ENCODE measurements at regions not wholly inside any gene's neighbourhood (a gene's known extent, or its start where the extent isn't known, plus 50 kb on each side); places are given as distances from the start of the nearest gene placed in this dataset.

DNA sequence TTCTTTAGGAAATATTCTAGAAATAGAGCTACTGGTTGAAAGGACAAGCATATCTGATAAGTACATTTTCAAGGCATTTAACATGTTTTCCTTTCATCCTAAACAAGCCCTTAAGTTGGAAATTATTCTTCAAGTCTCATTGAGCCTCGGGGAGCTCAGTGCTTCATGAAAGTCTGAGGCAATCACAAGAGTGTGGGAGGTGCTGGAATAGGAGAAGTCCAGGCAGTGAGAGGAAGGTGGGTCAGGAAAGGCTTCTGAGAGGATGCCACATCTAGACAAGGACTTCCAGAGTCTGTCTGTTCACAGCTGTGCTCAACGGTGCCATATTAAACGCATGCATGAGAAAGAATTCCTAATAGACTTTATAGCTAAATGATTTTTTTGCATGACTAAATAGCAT is 69.8 kb downstream of the CD83 start:
- Histone ChIP-seq H3K4me3 (no peak overlapping the region), H3K4me1 (no peaks in the 10 kb centered on the region), H3K36me3 (no peaks in the 10 kb centered on the region), H3K27me3 (no peaks in the 10 kb centered on the region), H3K27ac (no peak overlapping the region), H3K9me3 (no peaks in the 10 kb centered on the region)
- TF ChIP-seq CTCF (IDR thresholded peaks at IDR 0.05) (no peak), POLR2A (IDR thresholded peaks at IDR 0.05) (no peak), POLR2AphosphoS5 (IDR thresholded peaks at IDR 0.05) (no peak), EP300 (IDR thresholded peaks at IDR 0.05) (no peak)
- no peak for DNase-seq
- intact Hi-C loops (cut with DNase I): no loop called here
- WGBS, 2 donors: 87 to 89% methylated on average over 3 of the region's 3 CpGs

DNA sequence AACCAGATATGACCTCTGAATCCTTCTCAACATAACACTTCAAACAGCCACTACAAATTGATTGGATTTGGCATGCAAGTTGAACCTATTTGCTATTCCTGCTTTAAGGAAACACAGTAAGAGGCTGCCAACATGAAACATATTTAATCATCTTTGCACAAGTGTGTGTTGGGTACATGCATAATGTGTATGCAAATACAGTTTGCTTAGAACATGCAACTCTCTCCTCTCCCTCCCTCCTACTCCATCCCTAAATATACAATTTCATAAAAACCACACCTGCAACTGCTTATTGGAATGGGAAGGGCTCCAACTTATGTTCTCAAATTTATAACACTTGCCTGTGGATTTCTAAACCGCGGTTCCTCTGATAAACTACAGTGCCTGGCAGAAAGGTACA is 71.5 kb downstream of the CD83 start:
- no peak for DNase-seq
- H3K4me1 ChIP-seq: no peaks in the 10 kb centered on the region
- H3K9me3 ChIP-seq: no peaks in the 10 kb centered on the region
- WGBS, 2 donors: 25 to 82% methylated on average over 2 of the region's 2 CpGs
- no peak overlapping the region for H3K4me3 ChIP-seq
- intact Hi-C loops (cut with DNase I): no loop called here
- no peak overlapping the region for H3K27ac ChIP-seq
- no peaks in the 10 kb centered on the region for H3K27me3 ChIP-seq
- no peak for TF ChIP-seq EP300 (IDR thresholded peaks at IDR 0.05)
- TF ChIP-seq POLR2AphosphoS5 (IDR thresholded peaks at IDR 0.05): no peak
- no peak for TF ChIP-seq POLR2A (IDR thresholded peaks at IDR 0.05)
- H3K36me3 ChIP-seq: no peaks in the 10 kb centered on the region

GRCh38 chr6:14190191-14190928 is 72.8 kb downstream of the CD83 start:
- Histone ChIP-seq H3K4me3 (no peak overlapping the region), H3K27me3 (no peaks in the 10 kb centered on the region), H3K4me1 (no peaks in the 10 kb centered on the region), H3K9me3 (no peaks in the 10 kb centered on the region), H3K27ac (no peak overlapping the region), H3K36me3 (no peaks in the 10 kb centered on the region)
- no peak for DNase-seq
- intact Hi-C loops (cut with DNase I): no loop called here
- no peak for TF ChIP-seq CTCF (IDR thresholded peaks at IDR 0.05)
- TF ChIP-seq EP300 (IDR thresholded peaks at IDR 0.05): no peak
- TF ChIP-seq POLR2A (IDR thresholded peaks at IDR 0.05): no peak
- TF ChIP-seq POLR2AphosphoS5 (IDR thresholded peaks at IDR 0.05): no peak
- 68 to 85% methylated on average over 6 of the region's 6 CpGs for WGBS, 2 donors

DNA sequence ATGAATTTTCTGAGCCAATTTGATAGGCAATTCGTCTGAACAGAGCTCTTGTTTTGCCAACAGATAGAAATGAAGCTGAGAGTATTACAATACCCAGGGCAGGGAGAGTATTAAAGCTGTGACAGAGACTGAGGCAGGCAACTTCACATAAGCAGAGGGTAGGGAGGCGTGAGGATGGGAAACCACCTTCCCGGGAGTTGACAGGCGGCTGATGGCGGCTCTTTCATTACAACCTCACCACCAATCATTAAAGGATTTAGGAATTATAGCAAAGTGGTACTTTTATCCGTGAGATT is 73.3 kb downstream of the CD83 start:
- no peak for DNase-seq
- Histone ChIP-seq H3K4me1 (no peaks in the 10 kb centered on the region), H3K36me3 (no peaks in the 10 kb centered on the region), H3K27ac (no peak overlapping the region), H3K27me3 (no peaks in the 10 kb centered on the region), H3K9me3 (no peaks in the 10 kb centered on the region), H3K4me3 (no peak overlapping the region)
- intact Hi-C loops (cut with DNase I): no loop called here
- no peak for TF ChIP-seq POLR2A (IDR thresholded peaks at IDR 0.05)
- WGBS, 2 donors: 89 to 92% methylated on average over 6 of the region's 6 CpGs

DNA sequence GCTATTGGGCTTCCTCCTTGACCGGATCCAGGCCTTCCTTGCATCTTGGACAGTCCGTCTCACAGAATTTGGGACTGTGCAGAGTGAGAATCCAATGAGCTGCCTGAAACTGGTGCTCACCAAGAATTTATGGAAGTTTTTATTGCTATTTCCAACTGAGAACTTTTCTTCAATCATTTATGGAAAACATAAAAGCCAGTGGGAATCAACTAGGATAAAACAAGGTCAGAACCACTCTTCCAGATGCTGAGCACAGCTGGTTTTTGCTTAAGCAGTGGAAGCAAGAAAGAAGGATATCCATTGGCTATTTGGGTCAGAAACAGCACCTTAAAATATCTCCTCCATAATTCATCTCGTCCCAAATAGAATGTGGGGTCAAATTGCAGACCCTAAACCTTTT is 74.2 kb downstream of the CD83 start:
- Histone ChIP-seq H3K4me3 (no peak overlapping the region), H3K4me1 (no peaks in the 10 kb centered on the region), H3K27me3 (no peaks in the 10 kb centered on the region), H3K27ac (no peak overlapping the region), H3K9me3 (no peaks in the 10 kb centered on the region), H3K36me3 (no peaks in the 10 kb centered on the region)
- WGBS, 2 donors: 91 to 96% methylated on average over 3 of the region's 3 CpGs
- DNase-seq: no peak
- intact Hi-C loops (cut with DNase I): no loop called here
- no peak for TF ChIP-seq POLR2AphosphoS5 (IDR thresholded peaks at IDR 0.05)
- no peak for TF ChIP-seq EP300 (IDR thresholded peaks at IDR 0.05)
- TF ChIP-seq POLR2A (IDR thresholded peaks at IDR 0.05): no peak
- TF ChIP-seq CTCF (IDR thresholded peaks at IDR 0.05): no peak

DNA sequence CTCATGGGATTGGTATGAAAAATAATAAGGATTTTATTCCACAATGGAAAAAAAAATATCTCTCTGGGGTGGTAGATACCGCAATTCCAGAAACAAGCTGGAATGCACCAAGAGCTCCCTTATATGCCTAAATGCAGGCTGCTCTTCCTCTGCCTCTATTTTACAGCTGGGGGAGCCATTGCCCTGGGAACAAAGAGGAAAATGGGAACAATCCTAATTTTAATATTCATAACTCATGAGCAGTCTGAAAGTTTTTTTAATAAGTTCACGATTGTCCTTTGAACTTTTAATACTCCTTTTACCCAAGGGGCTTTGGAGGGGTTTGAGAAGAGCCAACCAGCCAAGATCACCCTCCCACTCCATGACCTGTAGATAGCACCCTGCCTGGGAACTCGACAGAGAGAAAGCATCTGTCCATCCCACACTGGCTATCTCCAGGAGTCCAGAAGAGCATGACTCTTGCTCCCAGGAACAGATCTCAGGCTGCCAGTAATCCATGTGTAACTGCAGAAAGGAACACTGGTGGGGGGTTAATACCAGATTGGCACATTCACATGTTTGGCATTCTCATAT is 74.7 kb downstream of the CD83 start:
- H3K27ac ChIP-seq: no peak overlapping the region
- intact Hi-C loops (cut with DNase I): no loop called here
- no peak overlapping the region for H3K4me3 ChIP-seq
- TF ChIP-seq CTCF (IDR thresholded peaks at IDR 0.05) (no peak), POLR2A (IDR thresholded peaks at IDR 0.05) (no peak), EP300 (IDR thresholded peaks at IDR 0.05) (no peak), POLR2AphosphoS5 (IDR thresholded peaks at IDR 0.05) (no peak)
- no peaks in the 10 kb centered on the region for H3K4me1 ChIP-seq
- H3K36me3 ChIP-seq: no peaks in the 10 kb centered on the region
- no peaks in the 10 kb centered on the region for H3K9me3 ChIP-seq
- 81 to 89% methylated on average over 3 of the region's 3 CpGs for WGBS, 2 donors
- DNase-seq: no peak
- no peaks in the 10 kb centered on the region for H3K27me3 ChIP-seq

All from sigmoid colon (tissue), 6 donors.